H1 (cell line): ENCODE measurements at regions not wholly inside any gene's neighbourhood (a gene's known extent, or its start where the extent isn't known, plus 50 kb on each side); places are given as distances from the start of the nearest gene placed in this dataset.

Source experiments
- CTCF ChIA-PET: fragments of 300-600 bp; sonication (Branson Sonifier 250); formaldehyde crosslinking; loops from one replicate; lab custom pipeline; 2021; ENCODE audit not compliant: partially characterized antibody; lab: Charles Lee
- POLR2A ChIA-PET: fragments of 300-600 bp; sonication (Branson Sonifier 250); formaldehyde crosslinking; loops from one replicate; lab custom pipeline; 2021; ENCODE audit warnings: inconsistent platforms; ENCODE audit not compliant: partially characterized antibody; lab: Charles Lee
- DNase-seq, 2 experiments: peaks; one replicate each; pipeline versions ENCODE4 v3.0.0 to v3.0.0-alpha.2; 2010 to 2022; ENCODE audit warnings: low spot score in 2 of 2, low read depth in 1 of 2, mixed read lengths in 1 of 2
- FAIRE-seq: peaks from 2 replicates; lab custom pipeline; 2011; peaks lifted over from hg19 to GRCh38; lab: Jason Lieb, UNC
- H2AFZ ChIP-seq: 2 replicates; pipeline ENCODE4 v1.8.1; 2012; ENCODE audit warnings: low read length, inconsistent platforms
- H2AK5ac ChIP-seq: 2 replicates; pipeline ENCODE4 v1.6.1; 2013; ENCODE audit warnings: low read depth, low read length
- H2BK120ac ChIP-seq: replicated peaks from 2 replicates; pipeline ENCODE3; 2013; ENCODE audit warnings: low read depth, low read length, inconsistent platforms
- H2BK12ac ChIP-seq: 2 replicates; pipeline ENCODE4 v1.6.1; 2013; ENCODE audit warnings: low read depth, low read length
- H2BK15ac ChIP-seq: 2 replicates; pipeline ENCODE4 v1.6.1; 2013; ENCODE audit warnings: low read length
- H2BK20ac ChIP-seq: 2 replicates; pipeline ENCODE4 v1.6.1; 2013; ENCODE audit warnings: low read length
- H2BK5ac ChIP-seq: 2 replicates; pipeline ENCODE4 v1.6.1; 2013; ENCODE audit warnings: low read depth, low read length
- H3K14ac ChIP-seq: 2 replicates; pipeline ENCODE4 v1.6.1; 2013; ENCODE audit warnings: inconsistent platforms; ENCODE audit not compliant: insufficient read length
- H3K18ac ChIP-seq: 2 replicates; pipeline ENCODE4 v1.6.1; 2013; ENCODE audit warnings: low read length; ENCODE audit errors: extremely low read depth
- H3K23ac ChIP-seq: 2 replicates; pipeline ENCODE4 v1.6.1; 2013; ENCODE audit warnings: inconsistent platforms; ENCODE audit not compliant: insufficient read length
- H3K23me2 ChIP-seq: 2 replicates; pipeline ENCODE4 v1.6.1; 2013; ENCODE audit warnings: low read depth, low read length
- H3K27ac ChIP-seq: 2 replicates; pipeline ENCODE4 v1.6.1; 2011; ENCODE audit warnings: low read depth, low read length, inconsistent platforms
- H3K27me3 ChIP-seq, 4 experiments: replicated peaks in 1 of 4; 1 replicate in 1 of 4; 2 replicates in 3 of 4; pipeline versions ENCODE4 v1.6.1 to v1.8.1; 2011 to 2013; ENCODE audit warnings: low read length in 3 of 4, mild to moderate bottlenecking in 3 of 4, inconsistent platforms in 2 of 4, mixed read lengths in 2 of 4, moderate library complexity in 1 of 4; ENCODE audit not compliant: control insufficient read depth in 3 of 4, insufficient read depth in 3 of 4; ENCODE audit errors: extremely low read depth in 1 of 4
- H3K36me3 ChIP-seq, 4 experiments: 2 replicates each; pipeline versions ENCODE4 v1.6.1 to v1.8.1; 2011 to 2013; ENCODE audit warnings: mild to moderate bottlenecking in 4 of 4, low read length in 3 of 4, moderate library complexity in 2 of 4, control low read depth in 1 of 4, inconsistent platforms in 1 of 4; ENCODE audit not compliant: insufficient read depth in 4 of 4, control insufficient read depth in 2 of 4
- H3K4ac ChIP-seq: replicated peaks from 2 replicates; pipeline ENCODE3; 2013; ENCODE audit warnings: low read length, low read depth, mixed read lengths, inconsistent platforms; ENCODE audit not compliant: insufficient read length
- H3K4me1 ChIP-seq, 4 experiments: replicated peaks in 1 of 4; 1 replicate in 1 of 4; 2 replicates in 3 of 4; pipeline versions ENCODE4 v1.6.1 to v1.8.1; 2011 to 2013; ENCODE audit warnings: low read length in 3 of 4, inconsistent platforms in 2 of 4, mixed read lengths in 1 of 4; ENCODE audit not compliant: insufficient read depth in 4 of 4, control insufficient read depth in 3 of 4
- H3K4me2 ChIP-seq, 2 experiments: 2 replicates each; pipeline versions ENCODE4 v1.6.1 to v1.8.1; 2011 to 2013; ENCODE audit warnings: low read depth in 2 of 2, low read length in 2 of 2, control low read depth in 1 of 2, inconsistent platforms in 1 of 2, mild to moderate bottlenecking in 1 of 2; ENCODE audit not compliant: insufficient read depth in 1 of 2
- H3K4me3 ChIP-seq, 4 experiments: fragments of 200-600, 300-600 bp in 1 of 4; sonication (generic), shearing (Covaris generic), sonication (Bioruptor Twin) in 1 of 4; 2 replicates each; pipeline versions ENCODE4 v1.5.1 to v1.8.1; 2011 to 2016; ENCODE audit warnings: low read length in 4 of 4, low read depth in 3 of 4, control low read depth in 2 of 4, inconsistent platforms in 2 of 4, mild to moderate bottlenecking in 2 of 4, mixed read lengths in 1 of 4, moderate library complexity in 1 of 4; ENCODE audit not compliant: insufficient read depth in 2 of 4; ENCODE audit errors: extremely low read depth in 1 of 4
- H3K56ac ChIP-seq: replicated peaks from 2 replicates; pipeline ENCODE3; 2013; ENCODE audit warnings: low read depth, mild to moderate bottlenecking, mixed read lengths, low read length, inconsistent platforms; ENCODE audit not compliant: insufficient read length
- H3K79me1 ChIP-seq: 2 replicates; pipeline ENCODE4 v1.6.1; 2013; ENCODE audit warnings: low read depth, low read length, control low read depth
- H3K79me2 ChIP-seq, 2 experiments: 2 replicates each; pipeline versions ENCODE4 v1.6.1 to v1.8.1; 2012 to 2013; ENCODE audit warnings: low read length in 2 of 2, mild to moderate bottlenecking in 2 of 2, inconsistent platforms in 1 of 2; ENCODE audit not compliant: insufficient read depth in 2 of 2, control insufficient read depth in 1 of 2
- H3K9ac ChIP-seq, 4 experiments: replicated peaks in 1 of 4; 1 replicate in 1 of 4; 2 replicates in 3 of 4; pipeline versions ENCODE4 v1.6.1 to v1.8.1; 2011 to 2013; ENCODE audit warnings: low read depth in 3 of 4, low read length in 3 of 4, control low read depth in 2 of 4, mild to moderate bottlenecking in 2 of 4, moderate library complexity in 2 of 4, inconsistent platforms in 1 of 4; ENCODE audit errors: extremely low read depth in 1 of 4
- H3K9me3 ChIP-seq, 2 experiments: 2 replicates each; pipeline versions ENCODE4 v1.6.1 to v1.8.1; 2012 to 2013; ENCODE audit warnings: mild to moderate bottlenecking in 2 of 2, moderate library complexity in 2 of 2, control low read depth in 1 of 2, inconsistent platforms in 1 of 2, low read depth in 1 of 2, low read length in 1 of 2, mixed read lengths in 1 of 2; ENCODE audit not compliant: insufficient read depth in 2 of 2
- H4K20me1 ChIP-seq, 2 experiments: replicated peaks in 1 of 2; 2 replicates each; pipeline versions ENCODE3 to v1.8.1; 2011 to 2013; ENCODE audit warnings: inconsistent platforms in 2 of 2, low read length in 2 of 2, mild to moderate bottlenecking in 1 of 2; ENCODE audit not compliant: insufficient read depth in 2 of 2, control insufficient read depth in 1 of 2
- H4K5ac ChIP-seq: 2 replicates; pipeline ENCODE4 v1.6.1; 2013; ENCODE audit warnings: low read length, low read depth, mixed read lengths, inconsistent platforms; ENCODE audit not compliant: insufficient read length
- H4K8ac ChIP-seq: 2 replicates; pipeline ENCODE4 v1.8.0; 2013; ENCODE audit warnings: mild to moderate bottlenecking, moderate library complexity, low read length, inconsistent platforms; ENCODE audit not compliant: insufficient read depth; ENCODE audit errors: extremely low read depth
- H4K91ac ChIP-seq: replicated peaks from 2 replicates; pipeline ENCODE3; 2013; ENCODE audit warnings: low read length, mixed read lengths, inconsistent platforms; ENCODE audit not compliant: insufficient read length
- BCL11A ChIP-seq, 2 experiments: IDR thresholded peaks; one replicate each; pipeline ENCODE4 v1.6.1; 2011; ENCODE audit warnings: low read depth in 2 of 2, low read length in 2 of 2, mild to moderate bottlenecking in 2 of 2
- E2F6 ChIP-seq: IDR thresholded peaks from 2 replicates; pipeline ENCODE4 v1.6.1; 2012; ENCODE audit warnings: inconsistent platforms
- KDM1A ChIP-seq: fragments of 200-600, 300-600 bp; sonication (generic); IDR thresholded peaks from 2 replicates; pipeline ENCODE4 v1.7.1; 2016; ENCODE audit warnings: mild to moderate bottlenecking, low read length, borderline replicate concordance
- TBP ChIP-seq: IDR thresholded peaks from 2 replicates; pipeline ENCODE4 v1.6.1; 2011; ENCODE audit warnings: low read depth, low read length, improper control_type of control experiment
- WGBS, 2 experiments: shearing (Covaris generic) in 1 of 2; methylation state at CpG; one replicate each; pipeline versions ENCODE4 v1.1.6 to v1.1.7; 2013 to 2015; ENCODE audit warnings: low lambda C conversion rate in 2 of 2, mixed read lengths in 2 of 2, inconsistent platforms in 1 of 2, low coverage in 1 of 2, missing lambda C conversion rate in 1 of 2; ENCODE audit not compliant: insufficient replicate concordance in 2 of 2, insufficient coverage in 1 of 2, insufficient read length in 1 of 2; ENCODE audit errors: extremely low coverage in 1 of 2, missing lambda C conversion rate in 1 of 2; 5-methylcytosine and 5-hydroxymethylcytosine counted together

DNA sequence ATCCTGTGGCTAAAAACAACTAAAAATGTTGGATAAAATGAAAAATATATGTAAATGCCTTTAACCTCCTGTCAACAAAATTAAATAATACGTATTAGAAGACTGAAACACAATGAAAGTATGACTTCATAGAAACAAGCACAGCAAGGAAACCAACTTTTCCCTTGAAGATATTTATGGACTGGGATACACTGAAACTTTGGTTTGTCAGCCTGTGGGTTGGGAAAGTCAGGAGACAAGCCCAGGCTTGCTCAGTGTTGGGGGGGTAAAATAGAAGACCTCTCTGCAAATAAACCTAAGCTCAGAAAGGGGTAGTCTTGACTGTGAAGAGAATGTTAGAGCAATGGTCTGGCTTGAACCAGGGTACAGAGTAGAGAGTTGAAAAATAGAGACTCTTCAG, 454.5 kb downstream of the FBXO15 start:
- no peak overlapping the region for H2BK5ac ChIP-seq
- WGBS, 2 experiments = 77% methylated on average over 1 of the region's 1 CpG; no CpG with 5 or more reads in 1 of the 2 experiments
- no peak overlapping the region for H3K14ac ChIP-seq
- DNase-seq (no peak), FAIRE-seq (no peak)
- H2AK5ac ChIP-seq = no peak overlapping the region
- no peak overlapping the region for H2BK15ac ChIP-seq
- H2BK20ac ChIP-seq = no peak overlapping the region
- H3K23me2 ChIP-seq = no peaks in the 10 kb centered on the region
- H3K27me3 ChIP-seq = no peaks in the 10 kb centered on the region
- no peak overlapping the region for H3K18ac ChIP-seq
- no peak overlapping the region for H3K4me3 ChIP-seq
- no peak overlapping the region for H4K5ac ChIP-seq
- H3K4me2 ChIP-seq = no peak overlapping the region
- no peak overlapping the region for H3K27ac ChIP-seq
- TF ChIP-seq TBP (no peak), KDM1A (no peak), BCL11A (IDR thresholded peaks at IDR 0.05; ENCODE audit: low read depth in 2 of 2, low read length in 2 of 2) (no peak), E2F6 (no peak)
- peaks cover 0 to 13% (median 1%) of the 10 kb centered on the region in 4 experiments; a peak in 4 of 7 replicates for H3K4me1 ChIP-seq
- H3K79me1 ChIP-seq = no peaks in the 10 kb centered on the region
- no peak overlapping the region for H2AFZ ChIP-seq
- POLR2A ChIA-PET = no interaction called here
- no peak overlapping the region for H3K23ac ChIP-seq
- no peaks in the 10 kb centered on the region for H3K9me3 ChIP-seq
- no peaks in the 10 kb centered on the region for H3K79me2 ChIP-seq
- no peak overlapping the region for H2BK120ac ChIP-seq
- no peaks in the 10 kb centered on the region for H4K20me1 ChIP-seq
- H3K56ac ChIP-seq = no peak overlapping the region
- no peak overlapping the region for H3K9ac ChIP-seq
- no peaks in the 10 kb centered on the region for H3K36me3 ChIP-seq
- no peak overlapping the region for H4K8ac ChIP-seq
- no peak overlapping the region for H2BK12ac ChIP-seq
- CTCF ChIA-PET = no interaction called here
- H3K4ac ChIP-seq = no peak overlapping the region
- no peak overlapping the region for H4K91ac ChIP-seq
